ENCODE measurements at regions not wholly inside any gene's neighbourhood (a gene's known extent, or its start where the extent isn't known, plus 50 kb on each side); places are given as distances from the start of the nearest gene placed in this dataset.

- TF ChIP-seq POLR2AphosphoS5 (IDR thresholded peaks at IDR 0.05; ENCODE audit: low read depth, low read length) (no peak), EP300 (IDR thresholded peaks at IDR 0.05; ENCODE audit: borderline replicate concordance in 1 of 2, low read depth in 2 of 2, low read length in 2 of 2) (no peak), TCF12 (IDR thresholded peaks at IDR 0.05; ENCODE audit: low read depth, low read length) (no peak), SP1 (IDR thresholded peaks at IDR 0.05; ENCODE audit: low read depth, low read length) (no peak), CTCF (IDR thresholded peaks at IDR 0.05; ENCODE audit: control extremely low read depth in 1 of 3, insufficient read depth in 1 of 3, low read depth in 1 of 3, low read length in 3 of 3) (no peak), ASH2L (IDR thresholded peaks at IDR 0.05; ENCODE audit: low read length) (no peak), TBP (IDR thresholded peaks at IDR 0.05; ENCODE audit: low read depth, low read length) (no peak), TEAD4 (IDR thresholded peaks at IDR 0.05; ENCODE audit: low read depth, low read length) (no peak), EZH2 (IDR thresholded peaks at IDR 0.05; ENCODE audit: low read depth, low read length, severe bottlenecking) (no peak), MAX (IDR thresholded peaks at IDR 0.05) (no peak), YY1 (IDR thresholded peaks at IDR 0.05; ENCODE audit: low read depth, low read length) (no peak), RAD21 (IDR thresholded peaks at IDR 0.05 in 1 of 2, conservative IDR thresholded peaks at IDR 0.05 in 1 of 2; ENCODE audit: low read depth in 2 of 2, low read length in 2 of 2) (no peak)
Observed at GRCh38 chr4:71913275-71913674, 118.5 kb upstream of the NPFFR2 start.
